ENCODE measurements at regions not wholly inside any gene's neighbourhood (a gene's known extent, or its start where the extent isn't known, plus 50 kb on each side); places are given as distances from the start of the nearest gene placed in this dataset.

DNA sequence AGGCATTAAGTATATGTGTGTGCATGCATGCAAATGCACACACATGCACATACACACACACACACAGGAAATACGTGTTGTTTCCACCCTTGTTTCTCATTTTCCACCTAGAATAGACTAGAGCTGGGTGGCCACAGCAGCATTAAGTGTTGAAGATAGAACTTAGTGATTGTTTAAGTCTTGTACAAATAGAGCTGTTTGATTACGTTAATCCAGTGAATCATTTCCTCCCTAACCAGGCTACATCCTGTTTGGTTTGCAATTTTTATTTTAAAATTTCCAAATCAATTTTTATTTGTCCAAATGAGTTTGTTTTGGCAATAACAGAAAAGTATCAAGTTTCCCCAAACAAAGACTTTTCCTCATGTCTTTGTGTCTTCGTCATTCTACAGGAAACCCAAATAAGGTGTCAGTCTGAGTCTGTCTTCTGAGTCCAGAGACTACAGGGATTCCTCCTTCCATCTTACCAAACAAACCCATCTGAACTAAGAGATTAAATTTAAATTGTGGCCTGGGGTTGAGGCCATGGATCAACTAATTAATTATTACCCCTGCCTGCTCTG is 74.6 kb upstream of the GALNT5 start:
- peak; percentile 85 to 97 for DNase-seq (ENCODE audit: low read depth in 2 of 2)
- Histone ChIP-seq H3K9me3 (ENCODE audit: control insufficient read depth, insufficient read depth, low read depth, low read length) (no peaks in the 10 kb centered on the region), H3K4me3 (replicated peaks in 1 of 4; ENCODE audit: control extremely low read depth in 1 of 4, insufficient read depth in 1 of 4, low read depth in 3 of 4, low read length in 4 of 4) (no peak overlapping the region), H3K79me2 (ENCODE audit: control insufficient read depth, insufficient read depth, low read length) (no peaks in the 10 kb centered on the region), H3K27me3 (ENCODE audit: control insufficient read depth, insufficient read depth, low read length) (no peaks in the 10 kb centered on the region), H3K36me3 (ENCODE audit: control insufficient read depth, insufficient read depth, low read length) (no peaks in the 10 kb centered on the region), H3K4me2 (ENCODE audit: extremely low read depth, insufficient read depth, low read length) (peak overlapping the region; percentile 41), H3K4me1 (ENCODE audit: control insufficient read depth, extremely low read depth, insufficient read depth, low read length) (peaks cover 7% of the 10 kb centered on the region), H3K27ac (ENCODE audit: insufficient read depth, low read length) (peak overlapping the region; percentile 80), H3K9ac (ENCODE audit: insufficient read depth, low read length) (no peak overlapping the region), H4K20me1 (ENCODE audit: control insufficient read depth, extremely low read depth, insufficient read depth, low read length) (no peaks in the 10 kb centered on the region), H2AFZ (ENCODE audit: low read length) (no peak overlapping the region)
- TF ChIP-seq, protein P1, sequence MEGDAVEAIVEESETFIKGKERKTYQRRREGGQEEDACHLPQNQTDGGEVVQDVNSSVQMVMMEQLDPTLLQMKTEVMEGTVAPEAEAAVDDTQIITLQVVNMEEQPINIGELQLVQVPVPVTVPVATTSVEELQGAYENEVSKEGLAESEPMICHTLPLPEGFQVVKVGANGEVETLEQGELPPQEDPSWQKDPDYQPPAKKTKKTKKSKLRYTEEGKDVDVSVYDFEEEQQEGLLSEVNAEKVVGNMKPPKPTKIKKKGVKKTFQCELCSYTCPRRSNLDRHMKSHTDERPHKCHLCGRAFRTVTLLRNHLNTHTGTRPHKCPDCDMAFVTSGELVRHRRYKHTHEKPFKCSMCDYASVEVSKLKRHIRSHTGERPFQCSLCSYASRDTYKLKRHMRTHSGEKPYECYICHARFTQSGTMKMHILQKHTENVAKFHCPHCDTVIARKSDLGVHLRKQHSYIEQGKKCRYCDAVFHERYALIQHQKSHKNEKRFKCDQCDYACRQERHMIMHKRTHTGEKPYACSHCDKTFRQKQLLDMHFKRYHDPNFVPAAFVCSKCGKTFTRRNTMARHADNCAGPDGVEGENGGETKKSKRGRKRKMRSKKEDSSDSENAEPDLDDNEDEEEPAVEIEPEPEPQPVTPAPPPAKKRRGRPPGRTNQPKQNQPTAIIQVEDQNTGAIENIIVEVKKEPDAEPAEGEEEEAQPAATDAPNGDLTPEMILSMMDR (conservative IDR thresholded peaks at IDR 0.05 in 1 of 2, IDR thresholded peaks at IDR 0.05 in 1 of 2; ENCODE audit: low read depth in 1 of 2, low read length in 2 of 2) = no peak
- no peak for TF ChIP-seq EZH2 (IDR thresholded peaks at IDR 0.05; ENCODE audit: low read length, missing control alignments)

DNA sequence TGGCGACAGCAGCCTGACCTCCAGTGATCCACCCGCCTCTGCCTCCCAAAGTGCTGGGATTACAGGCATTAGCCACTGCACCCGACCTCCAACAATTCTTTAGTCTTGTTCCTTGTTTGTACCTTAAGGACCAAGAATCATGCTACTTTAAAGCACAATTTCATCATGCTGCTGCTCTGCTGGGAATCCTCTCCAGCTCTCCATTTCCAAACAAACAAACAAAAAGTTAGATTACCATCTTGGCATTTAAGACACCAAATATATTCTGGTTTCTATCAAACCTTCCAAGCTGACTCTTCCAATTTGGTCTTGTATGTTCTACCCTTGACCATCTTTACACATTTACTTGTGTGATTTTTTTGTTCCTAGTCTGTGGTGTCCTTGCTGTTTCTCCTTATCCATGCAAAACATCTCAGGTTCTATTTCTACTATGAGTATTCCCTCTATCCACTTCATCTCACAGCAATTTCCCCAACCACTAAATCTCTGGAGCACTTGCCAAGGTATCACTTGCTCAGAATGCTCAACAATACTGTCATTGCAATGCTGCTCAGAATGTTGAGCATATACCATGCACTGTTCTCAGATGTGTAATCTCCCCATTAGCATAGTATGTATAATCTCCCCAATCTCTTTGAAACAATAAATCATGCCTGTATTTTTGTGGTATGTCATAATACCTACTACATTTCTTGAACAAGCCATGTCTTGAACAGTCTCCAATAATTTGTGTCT is 73.2 kb upstream of the GALNT5 start:
- H3K4me3 ChIP-seq (replicated peaks in 1 of 4; ENCODE audit: control extremely low read depth in 1 of 4, insufficient read depth in 1 of 4, low read depth in 3 of 4, low read length in 4 of 4) = no peak overlapping the region
- H4K20me1 ChIP-seq (ENCODE audit: control insufficient read depth, extremely low read depth, insufficient read depth, low read length) = no peaks in the 10 kb centered on the region
- no peak overlapping the region for H3K9ac ChIP-seq (ENCODE audit: insufficient read depth, low read length)
- TF ChIP-seq EZH2 (IDR thresholded peaks at IDR 0.05; ENCODE audit: low read length, missing control alignments) = no peak
- TF ChIP-seq, protein P1 (conservative IDR thresholded peaks at IDR 0.05 in 1 of 2, IDR thresholded peaks at IDR 0.05 in 1 of 2; ENCODE audit: low read depth in 1 of 2, low read length in 2 of 2) = no peak
- no peaks in the 10 kb centered on the region for H3K79me2 ChIP-seq (ENCODE audit: control insufficient read depth, insufficient read depth, low read length)
- H3K27ac ChIP-seq (ENCODE audit: insufficient read depth, low read length) = no peak overlapping the region
- H2AFZ ChIP-seq (ENCODE audit: low read length) = no peak overlapping the region
- DNase-seq (ENCODE audit: low read depth in 2 of 2) = peak in 1 of 2 donors; percentile 72
- H3K4me1 ChIP-seq (ENCODE audit: control insufficient read depth, extremely low read depth, insufficient read depth, low read length) = peaks cover 7% of the 10 kb centered on the region
- no peaks in the 10 kb centered on the region for H3K9me3 ChIP-seq (ENCODE audit: control insufficient read depth, insufficient read depth, low read depth, low read length)
- H3K4me2 ChIP-seq (ENCODE audit: extremely low read depth, insufficient read depth, low read length) = no peak overlapping the region
- no peaks in the 10 kb centered on the region for H3K27me3 ChIP-seq (ENCODE audit: control insufficient read depth, insufficient read depth, low read length)
- H3K36me3 ChIP-seq (ENCODE audit: control insufficient read depth, insufficient read depth, low read length) = no peaks in the 10 kb centered on the region

DNA sequence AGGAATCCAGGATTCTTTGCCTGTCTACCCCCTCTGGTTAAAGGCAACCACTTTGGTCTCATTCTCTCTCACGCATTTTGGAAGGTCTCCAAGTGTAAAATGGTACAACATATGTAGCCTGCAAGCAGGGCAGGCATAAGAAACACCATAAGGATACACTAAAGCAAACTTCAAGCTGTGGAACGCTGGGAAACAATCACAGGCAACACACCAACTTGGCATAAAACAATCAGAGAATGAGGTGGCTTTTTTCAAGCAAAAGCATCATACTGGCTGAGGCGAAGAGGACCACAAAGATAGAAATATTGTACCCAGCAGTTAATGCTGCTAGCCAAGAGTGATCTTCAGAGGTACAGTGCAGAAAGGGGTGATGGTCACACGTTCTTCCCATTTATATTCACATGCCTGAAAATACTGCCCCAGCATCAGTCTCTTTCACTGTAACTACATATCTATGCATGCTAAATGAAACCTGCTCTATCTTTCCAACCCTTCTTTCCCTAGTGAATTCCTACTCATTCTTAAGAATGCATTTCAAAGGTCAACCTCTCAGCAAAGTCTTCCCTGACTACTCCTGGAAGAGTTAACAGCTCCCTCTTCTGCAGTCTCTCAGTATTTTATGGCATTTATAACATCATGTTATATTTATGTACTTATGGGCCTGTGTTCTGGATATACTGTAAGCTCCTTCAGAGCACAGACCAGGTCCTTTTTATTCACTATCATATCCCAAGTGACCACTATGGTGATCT is 71.9 kb upstream of the GALNT5 start:
- H2AFZ ChIP-seq (ENCODE audit: low read length) = no peak overlapping the region
- no peaks in the 10 kb centered on the region for H3K79me2 ChIP-seq (ENCODE audit: control insufficient read depth, insufficient read depth, low read length)
- H3K4me3 ChIP-seq (replicated peaks in 1 of 4; ENCODE audit: control extremely low read depth in 1 of 4, insufficient read depth in 1 of 4, low read depth in 3 of 4, low read length in 4 of 4) = no peak overlapping the region
- H3K4me1 ChIP-seq (ENCODE audit: control insufficient read depth, extremely low read depth, insufficient read depth, low read length) = peaks cover 10% of the 10 kb centered on the region
- no peak overlapping the region for H3K9ac ChIP-seq (ENCODE audit: insufficient read depth, low read length)
- no peak overlapping the region for H3K4me2 ChIP-seq (ENCODE audit: extremely low read depth, insufficient read depth, low read length)
- H3K36me3 ChIP-seq (ENCODE audit: control insufficient read depth, insufficient read depth, low read length) = no peaks in the 10 kb centered on the region
- H3K27ac ChIP-seq (ENCODE audit: insufficient read depth, low read length) = peak overlapping the region; percentile 0
- no peaks in the 10 kb centered on the region for H3K9me3 ChIP-seq (ENCODE audit: control insufficient read depth, insufficient read depth, low read depth, low read length)
- TF ChIP-seq, protein P1 (conservative IDR thresholded peaks at IDR 0.05 in 1 of 2, IDR thresholded peaks at IDR 0.05 in 1 of 2; ENCODE audit: low read depth in 1 of 2, low read length in 2 of 2) = peak; percentile 14 to 41
- no peak for TF ChIP-seq EZH2 (IDR thresholded peaks at IDR 0.05; ENCODE audit: low read length, missing control alignments)
- H3K27me3 ChIP-seq (ENCODE audit: control insufficient read depth, insufficient read depth, low read length) = no peaks in the 10 kb centered on the region
- DNase-seq (ENCODE audit: low read depth in 2 of 2) = peak; percentile 33 to 81
- no peaks in the 10 kb centered on the region for H4K20me1 ChIP-seq (ENCODE audit: control insufficient read depth, extremely low read depth, insufficient read depth, low read length)

Data from fibroblast of lung (primary cell).